ENCODE measurements at regions not wholly inside any gene's neighbourhood (a gene's known extent, or its start where the extent isn't known, plus 50 kb on each side); places are given as distances from the start of the nearest gene placed in this dataset.

DNA sequence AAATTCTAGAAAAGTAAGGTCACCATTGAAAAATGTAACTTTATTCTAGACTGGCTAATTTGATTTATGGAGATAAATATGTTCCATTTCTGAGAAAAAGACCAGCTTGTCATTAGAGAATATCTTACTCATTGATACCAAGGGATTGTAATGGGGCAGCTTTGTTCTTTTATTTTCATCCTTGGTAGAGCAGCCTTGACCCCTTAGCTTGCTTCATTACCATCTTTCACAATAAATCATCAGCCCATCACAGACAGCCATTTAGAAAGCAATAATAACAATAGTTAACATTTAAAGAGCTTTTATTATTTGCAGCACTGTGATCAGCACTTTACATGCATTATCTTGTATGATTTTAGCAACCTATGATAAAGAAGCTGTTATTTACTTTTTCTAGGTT is 253.6 kb downstream of the C3orf38 start:
- Histone ChIP-seq H3K27ac (no peak overlapping the region), H3K27me3 (replicated peaks) (no peaks in the 10 kb centered on the region), H3K4me3 (no peak overlapping the region), H3K4me1 (replicated peaks) (no peaks in the 10 kb centered on the region), H3K36me3 (no peaks in the 10 kb centered on the region), H3K9me3 (replicated peaks) (no peaks in the 10 kb centered on the region)
- DNase-seq (ENCODE audit: low read depth in 1 of 2, low spot score in 2 of 2): no peak

DNA sequence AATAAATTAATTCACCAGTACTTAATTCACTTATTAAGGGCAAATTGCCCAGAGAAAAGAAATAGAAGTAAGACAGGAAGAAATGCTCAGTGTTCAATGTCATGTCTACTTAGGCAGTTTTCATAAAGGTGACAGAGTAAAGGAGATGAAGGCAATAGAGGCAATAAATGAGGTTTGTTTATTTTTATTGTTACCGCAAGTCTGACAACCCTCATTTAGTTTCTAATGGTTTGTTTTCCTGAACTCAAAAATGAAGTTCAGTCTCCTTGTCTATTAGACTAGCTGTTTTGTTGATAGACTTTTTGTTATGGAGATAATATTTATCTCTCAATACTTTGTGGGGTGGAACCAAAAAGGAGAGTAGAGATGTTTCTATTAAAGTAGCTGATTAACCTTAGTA is 258.3 kb downstream of the C3orf38 start:
- no peak overlapping the region for H3K4me3 ChIP-seq
- H3K36me3 ChIP-seq: no peaks in the 10 kb centered on the region
- H3K4me1 ChIP-seq (replicated peaks): no peaks in the 10 kb centered on the region
- H3K27me3 ChIP-seq (replicated peaks): no peaks in the 10 kb centered on the region
- no peak overlapping the region for H3K27ac ChIP-seq
- no peak for DNase-seq (ENCODE audit: low read depth in 1 of 2, low spot score in 2 of 2)
- H3K9me3 ChIP-seq (replicated peaks): no peaks in the 10 kb centered on the region

DNA sequence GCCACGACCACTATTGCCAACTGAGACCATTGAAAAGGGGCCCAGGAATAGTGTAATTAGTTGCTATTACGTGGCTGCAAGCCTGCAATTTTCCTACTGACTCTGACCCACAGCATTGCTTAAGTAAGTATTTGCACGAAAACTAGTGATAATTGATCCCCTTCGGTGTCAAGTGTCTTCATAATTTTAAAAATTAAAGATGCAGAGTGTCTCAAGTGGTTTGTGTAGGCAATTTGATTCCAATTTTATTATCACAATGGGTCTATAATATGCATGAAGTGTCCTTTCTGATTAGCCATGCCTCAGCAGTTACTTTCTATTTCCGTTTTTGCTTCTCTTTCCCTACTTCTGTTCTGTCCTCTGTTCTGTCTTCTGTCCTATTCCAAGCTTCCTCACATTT is 259.2 kb downstream of the C3orf38 start:
- no peak for DNase-seq (ENCODE audit: low read depth in 1 of 2, low spot score in 2 of 2)
- Histone ChIP-seq H3K9me3 (replicated peaks) (no peaks in the 10 kb centered on the region), H3K27ac (no peak overlapping the region), H3K27me3 (replicated peaks) (no peaks in the 10 kb centered on the region), H3K4me1 (replicated peaks) (no peaks in the 10 kb centered on the region), H3K4me3 (no peak overlapping the region), H3K36me3 (no peaks in the 10 kb centered on the region)

DNA sequence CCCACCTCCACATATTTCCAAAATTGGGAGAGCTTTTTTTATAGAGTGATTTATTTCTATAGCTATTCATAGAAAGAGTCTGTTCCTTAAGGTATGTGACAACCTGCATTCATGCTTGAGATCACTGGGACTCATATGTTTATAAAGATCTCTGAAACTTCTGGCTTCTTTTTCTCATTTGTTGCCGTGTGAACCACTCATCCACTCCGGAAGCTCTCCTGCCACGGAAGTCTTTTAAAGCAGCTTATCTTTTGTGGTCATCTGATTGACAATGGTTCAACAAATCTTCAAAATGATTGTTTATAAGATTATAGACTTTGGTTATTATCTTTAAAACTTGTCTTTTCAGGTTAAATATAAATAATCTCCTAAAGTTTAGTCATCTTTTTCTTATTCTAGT is 260.5 kb downstream of the C3orf38 start:
- H3K36me3 ChIP-seq: no peaks in the 10 kb centered on the region
- no peaks in the 10 kb centered on the region for H3K4me1 ChIP-seq (replicated peaks)
- no peaks in the 10 kb centered on the region for H3K27me3 ChIP-seq (replicated peaks)
- no peak overlapping the region for H3K27ac ChIP-seq
- no peak for DNase-seq (ENCODE audit: low read depth in 1 of 2, low spot score in 2 of 2)
- no peaks in the 10 kb centered on the region for H3K9me3 ChIP-seq (replicated peaks)
- no peak overlapping the region for H3K4me3 ChIP-seq

DNA sequence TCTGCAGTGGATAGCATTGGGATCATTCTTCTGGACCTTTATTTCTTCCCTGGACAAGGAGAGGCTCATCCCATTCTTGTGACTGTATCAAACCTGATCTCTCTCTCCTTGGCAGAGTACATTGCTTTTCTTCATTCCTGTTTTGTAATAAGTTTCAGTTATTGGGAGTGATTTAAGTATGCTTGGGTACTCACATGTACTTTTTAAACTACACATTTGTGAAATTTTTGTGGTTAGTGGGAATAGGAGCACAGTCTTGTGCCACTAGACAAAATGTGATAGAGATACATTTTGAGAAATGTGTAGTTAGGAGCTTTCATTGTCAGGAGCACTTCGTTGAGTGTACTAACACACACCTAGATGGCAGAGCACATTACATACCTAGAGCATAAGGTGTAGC is 262.6 kb downstream of the C3orf38 start:
- H3K4me1 ChIP-seq (replicated peaks): no peaks in the 10 kb centered on the region
- no peak for DNase-seq (ENCODE audit: low read depth in 1 of 2, low spot score in 2 of 2)

DNA sequence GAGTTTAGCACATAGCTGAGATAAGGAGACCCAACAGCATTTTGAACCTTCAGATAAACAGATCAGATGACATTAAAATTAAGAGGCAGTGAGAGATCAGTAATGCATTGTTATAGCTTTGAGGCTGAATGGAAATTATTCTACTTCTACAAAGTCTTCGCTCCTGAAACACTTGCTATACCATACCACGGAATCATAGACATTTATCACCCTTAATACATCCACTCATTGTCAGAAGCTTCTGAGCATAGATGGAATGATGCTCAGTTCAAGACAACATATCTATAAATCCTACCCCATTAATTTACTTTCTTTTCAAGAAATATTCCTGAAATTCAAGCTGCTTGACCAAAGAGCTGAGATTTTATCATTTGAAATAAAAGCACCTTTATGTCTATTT is 266.7 kb downstream of the C3orf38 start:
- Histone ChIP-seq H3K4me3 (no peak overlapping the region), H3K27ac (no peak overlapping the region), H3K4me1 (replicated peaks) (no peaks in the 10 kb centered on the region), H3K36me3 (no peaks in the 10 kb centered on the region), H3K27me3 (replicated peaks) (no peaks in the 10 kb centered on the region), H3K9me3 (replicated peaks) (no peaks in the 10 kb centered on the region)
- no peak for DNase-seq (ENCODE audit: low read depth in 1 of 2, low spot score in 2 of 2)

More for the DNA sequence above, 262.6 kb downstream of the C3orf38 start:
- Histone ChIP-seq H3K27ac (no peak overlapping the region), H3K9me3 (replicated peaks) (no peaks in the 10 kb centered on the region), H3K36me3 (no peaks in the 10 kb centered on the region), H3K4me3 (no peak overlapping the region), H3K27me3 (replicated peaks) (no peaks in the 10 kb centered on the region)

DNA sequence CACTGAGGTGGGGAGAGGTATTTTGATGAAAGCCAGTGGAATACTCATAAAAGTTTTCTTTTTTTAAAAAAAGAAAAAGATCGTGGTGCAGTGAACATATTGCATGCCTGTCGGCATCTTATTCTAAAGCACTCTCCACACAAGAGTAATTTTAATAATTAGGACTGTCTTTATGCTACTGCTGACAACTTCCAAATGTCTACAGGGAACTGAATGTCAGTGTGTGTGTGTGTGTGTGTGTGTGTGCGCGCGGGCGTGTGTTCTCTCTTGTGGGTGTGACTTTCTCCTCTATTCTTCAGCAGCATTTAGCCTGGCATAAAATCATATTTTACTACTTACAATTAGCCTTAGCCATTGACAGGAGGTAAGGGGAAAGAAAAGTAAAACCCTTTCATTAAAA is 268.5 kb downstream of the C3orf38 start:
- DNase-seq (ENCODE audit: low read depth in 1 of 2, low spot score in 2 of 2): no peak

DNA sequence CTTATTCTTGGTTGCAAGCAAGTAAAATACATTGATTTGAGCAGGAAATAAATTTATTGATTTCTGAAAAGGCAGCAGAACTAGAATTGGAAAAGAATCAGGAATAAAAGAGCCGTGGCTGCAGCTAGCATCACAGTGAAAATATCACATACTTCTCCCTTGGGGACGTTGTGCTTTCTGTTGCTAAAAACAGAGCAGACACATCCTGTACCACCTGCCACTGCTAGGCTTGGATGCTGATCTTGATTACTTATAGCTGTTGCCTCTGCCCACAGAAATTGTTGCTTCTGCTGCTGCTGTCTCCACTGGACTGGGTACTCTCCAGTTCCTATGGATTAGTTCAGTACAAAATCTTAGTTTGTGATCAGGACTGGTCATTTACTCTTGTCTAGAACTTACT is 283.8 kb downstream of the C3orf38 start:
- Histone ChIP-seq H3K27me3 (replicated peaks) (no peaks in the 10 kb centered on the region), H3K36me3 (no peaks in the 10 kb centered on the region), H3K4me1 (replicated peaks) (no peaks in the 10 kb centered on the region), H3K9me3 (replicated peaks) (no peaks in the 10 kb centered on the region), H3K27ac (no peak overlapping the region), H3K4me3 (no peak overlapping the region)
- DNase-seq (ENCODE audit: low read depth in 1 of 2, low spot score in 2 of 2): no peak

More for the DNA sequence above, 268.5 kb downstream of the C3orf38 start:
- Histone ChIP-seq H3K4me1 (replicated peaks) (no peaks in the 10 kb centered on the region), H3K36me3 (no peaks in the 10 kb centered on the region), H3K27me3 (replicated peaks) (no peaks in the 10 kb centered on the region), H3K9me3 (replicated peaks) (no peaks in the 10 kb centered on the region), H3K27ac (no peak overlapping the region), H3K4me3 (no peak overlapping the region)

DNA sequence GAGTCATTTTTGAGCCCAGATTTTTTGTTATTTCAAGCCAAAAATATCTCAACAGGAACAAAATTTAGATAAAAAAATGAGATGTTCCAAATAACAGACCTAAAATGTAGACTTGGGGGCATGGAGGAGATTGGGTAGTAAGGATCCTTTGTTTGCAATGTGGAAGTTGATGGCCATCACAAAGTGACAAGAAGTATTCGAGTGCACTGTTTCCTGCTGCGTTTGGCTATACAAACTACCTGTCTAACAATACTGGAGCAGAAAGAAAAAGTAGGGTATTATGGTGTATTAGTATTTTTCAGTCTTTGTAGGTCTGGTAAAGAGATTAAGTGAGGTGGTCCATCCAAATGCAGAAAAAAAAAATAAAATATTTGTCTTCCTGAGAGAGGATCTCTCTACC is 284.2 kb downstream of the C3orf38 start:
- Histone ChIP-seq H3K4me1 (replicated peaks) (no peaks in the 10 kb centered on the region), H3K4me3 (no peak overlapping the region), H3K27ac (no peak overlapping the region), H3K36me3 (no peaks in the 10 kb centered on the region), H3K9me3 (replicated peaks) (no peaks in the 10 kb centered on the region), H3K27me3 (replicated peaks) (no peaks in the 10 kb centered on the region)
- no peak for DNase-seq (ENCODE audit: low read depth in 1 of 2, low spot score in 2 of 2)

DNA sequence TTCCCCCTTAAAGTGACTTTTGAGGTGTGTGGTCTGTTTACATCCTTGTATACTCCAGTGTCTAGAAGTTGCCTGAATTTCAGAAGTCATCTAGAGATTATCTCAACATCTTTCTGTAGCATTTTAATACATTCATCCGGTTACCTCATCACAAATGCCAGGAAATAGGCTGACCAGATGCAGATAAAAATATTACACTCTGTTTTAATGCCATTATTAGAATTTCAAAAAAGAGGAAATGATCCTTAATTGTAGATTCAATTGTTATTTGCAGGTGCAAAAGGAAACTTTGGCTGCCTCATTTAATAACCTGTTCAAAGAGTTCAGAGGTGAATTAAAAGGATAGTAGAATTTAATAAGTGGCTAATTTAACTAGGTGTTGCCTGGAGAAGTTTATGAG is 290.9 kb downstream of the C3orf38 start:
- Histone ChIP-seq H3K9me3 (replicated peaks) (no peaks in the 10 kb centered on the region), H3K27me3 (replicated peaks) (no peaks in the 10 kb centered on the region), H3K4me3 (no peak overlapping the region), H3K27ac (no peak overlapping the region), H3K4me1 (replicated peaks) (no peaks in the 10 kb centered on the region), H3K36me3 (no peaks in the 10 kb centered on the region; the same call in 1 of the 2 replicates)
- no peak for DNase-seq (ENCODE audit: low read depth in 1 of 2, low spot score in 2 of 2)

DNA sequence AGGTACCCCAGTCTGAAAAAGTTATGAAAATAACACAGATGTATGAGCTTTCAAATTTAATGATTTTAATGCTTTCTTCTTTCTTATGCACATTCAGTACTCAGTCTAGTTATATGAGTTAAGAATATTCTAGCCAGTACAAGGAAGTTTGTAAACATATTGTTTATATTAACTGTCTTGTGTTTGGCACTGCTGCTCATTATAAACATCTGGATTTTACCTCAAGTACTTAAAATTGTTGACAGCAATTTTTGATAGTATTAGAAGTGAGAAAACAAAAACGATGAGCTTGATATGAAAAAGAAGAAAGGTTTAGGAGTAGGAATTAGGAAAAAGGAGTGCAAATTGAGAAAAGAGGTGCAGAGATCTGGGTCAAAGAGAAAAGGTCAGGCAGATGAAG is 293.3 kb downstream of the C3orf38 start:
- Histone ChIP-seq H3K4me3 (no peak overlapping the region), H3K4me1 (replicated peaks) (no peaks in the 10 kb centered on the region), H3K9me3 (replicated peaks) (no peaks in the 10 kb centered on the region), H3K36me3 (no peaks in the 10 kb centered on the region; the same call in 1 of the 2 replicates), H3K27me3 (replicated peaks) (no peaks in the 10 kb centered on the region), H3K27ac (no peak overlapping the region)
- DNase-seq (ENCODE audit: low read depth in 1 of 2, low spot score in 2 of 2): no peak

DNA sequence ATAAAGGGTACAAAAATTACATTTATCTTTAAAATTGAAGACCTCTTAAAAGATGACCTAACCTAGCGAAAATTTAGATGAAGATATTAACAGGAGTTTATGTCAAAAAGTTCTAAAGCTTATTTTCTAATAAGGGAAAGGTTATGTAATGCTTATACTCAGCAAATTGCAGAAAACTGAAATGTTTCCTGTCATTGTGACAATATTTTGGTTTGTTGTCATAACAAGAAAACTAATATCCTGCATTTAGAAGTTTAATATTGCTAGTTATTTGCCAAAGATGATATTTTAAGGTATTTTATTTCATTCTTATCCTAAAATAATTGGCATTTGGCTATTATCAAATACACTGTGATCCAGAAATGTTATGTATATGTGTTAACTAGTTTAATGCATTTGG is 294.5 kb downstream of the C3orf38 start:
- Histone ChIP-seq H3K4me3 (no peak overlapping the region), H3K4me1 (replicated peaks) (no peaks in the 10 kb centered on the region), H3K27me3 (replicated peaks) (no peaks in the 10 kb centered on the region), H3K27ac (no peak overlapping the region), H3K36me3 (no peaks in the 10 kb centered on the region; the same call in 1 of the 2 replicates), H3K9me3 (replicated peaks) (no peaks in the 10 kb centered on the region)
- no peak for DNase-seq (ENCODE audit: low read depth in 1 of 2, low spot score in 2 of 2)

DNA sequence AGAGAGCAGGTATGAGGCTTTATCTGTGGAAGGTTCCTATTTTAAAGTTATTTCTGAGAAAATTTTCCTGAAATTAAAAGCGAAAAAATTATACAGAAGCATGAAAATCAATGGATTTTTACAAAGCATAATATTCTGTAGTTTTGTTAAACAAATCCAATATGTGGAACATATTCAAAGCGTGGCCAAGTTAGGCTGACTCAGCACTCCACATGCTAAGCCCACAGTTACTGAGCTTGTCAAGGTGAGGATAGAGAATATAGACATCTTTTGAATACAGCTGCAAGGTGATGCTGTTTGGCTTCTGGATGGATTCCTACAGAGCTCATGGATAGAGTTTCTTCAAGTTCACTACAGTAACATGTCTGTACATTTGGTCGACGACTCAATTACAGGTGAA is 302.5 kb downstream of the C3orf38 start:
- H3K4me1 ChIP-seq (replicated peaks): no peaks in the 10 kb centered on the region
- H3K36me3 ChIP-seq: no peaks in the 10 kb centered on the region
- H3K9me3 ChIP-seq (replicated peaks): no peaks in the 10 kb centered on the region
- H3K27me3 ChIP-seq (replicated peaks): no peaks in the 10 kb centered on the region
- DNase-seq (ENCODE audit: low read depth in 1 of 2, low spot score in 2 of 2): no peak
- no peak overlapping the region for H3K27ac ChIP-seq
- no peak overlapping the region for H3K4me3 ChIP-seq

DNA sequence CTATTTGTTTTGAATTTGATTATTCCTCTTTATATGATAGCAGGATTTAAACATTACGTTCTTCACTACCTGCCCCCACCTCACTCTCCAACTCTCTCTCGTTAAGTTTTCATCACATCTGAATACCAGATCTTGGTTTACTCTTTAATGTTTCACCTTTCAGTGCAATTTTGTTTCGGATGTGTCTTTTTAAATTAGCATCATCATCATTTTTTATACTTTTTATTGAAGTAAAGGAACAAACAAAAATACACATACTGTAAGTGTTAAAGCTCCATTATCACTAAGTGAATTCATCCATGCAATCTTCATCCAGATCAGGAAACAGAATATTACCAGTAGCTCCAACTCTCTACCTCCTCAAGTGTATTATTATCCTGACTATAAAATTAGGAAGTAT is 310.6 kb downstream of the C3orf38 start:
- no peak for DNase-seq (ENCODE audit: low read depth in 1 of 2, low spot score in 2 of 2)
- H3K4me1 ChIP-seq (replicated peaks): no peaks in the 10 kb centered on the region
- no peak overlapping the region for H3K27ac ChIP-seq
- no peak overlapping the region for H3K4me3 ChIP-seq
- H3K9me3 ChIP-seq (replicated peaks): no peaks in the 10 kb centered on the region
- no peaks in the 10 kb centered on the region for H3K27me3 ChIP-seq (replicated peaks)
- H3K36me3 ChIP-seq: no peaks in the 10 kb centered on the region

DNA sequence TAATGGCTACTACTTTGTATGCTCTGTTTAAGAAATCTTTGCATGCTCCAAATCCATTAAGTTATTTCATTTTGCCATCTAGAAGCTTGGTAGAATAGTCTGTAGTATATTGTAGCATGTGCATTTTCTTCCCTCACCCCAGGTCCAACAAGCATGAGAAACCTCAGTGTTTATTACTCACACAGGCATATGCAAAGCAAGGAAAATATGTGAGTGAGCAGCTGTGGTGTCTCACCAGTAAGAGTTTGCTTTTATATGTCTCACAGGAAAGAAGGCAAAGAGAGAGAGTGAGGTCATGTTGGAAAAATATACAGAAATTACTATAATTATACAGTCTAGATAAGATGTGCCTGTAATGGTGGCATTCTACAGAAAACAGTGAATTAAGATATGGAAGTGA is 312.5 kb downstream of the C3orf38 start:
- Histone ChIP-seq H3K27me3 (replicated peaks) (no peaks in the 10 kb centered on the region), H3K9me3 (replicated peaks) (no peaks in the 10 kb centered on the region), H3K27ac (no peak overlapping the region), H3K4me1 (replicated peaks) (no peaks in the 10 kb centered on the region), H3K36me3 (no peaks in the 10 kb centered on the region), H3K4me3 (no peak overlapping the region)
- DNase-seq (ENCODE audit: low read depth in 1 of 2, low spot score in 2 of 2): no peak

Measured in SJSA1 (cell line).